RWPE1 (cell line): ENCODE measurements at regions not wholly inside any gene's neighbourhood (a gene's known extent, or its start where the extent isn't known, plus 50 kb on each side); places are given as distances from the start of the nearest gene placed in this dataset.

ENCODE experiments used
- CTCF ChIA-PET: fragments of 350-600 bp; sonication (Branson Sonifier 250); formaldehyde crosslinking; extraction: SDS; loops from one replicate; lab custom pipeline; 2021; lab: Yijun Ruan, JAX
- POLR2A ChIA-PET: fragments of 400-600 bp; formaldehyde crosslinking; extraction: SDS; loops from one replicate; lab custom pipeline; 2020; ENCODE audit warnings: antibody characterized with exemption; ENCODE audit not compliant: low non-redundant PET; lab: Yijun Ruan, JAX
- DNase-seq: peaks from one replicate; pipeline ENCODE4 v3.0.0; 2012; ENCODE audit warnings: low spot score
- H3K27ac ChIP-seq: fragments of 450-650 bp; 2 replicates; pipeline ENCODE4 v1.5.1; 2017
- CTCF ChIP-seq: fragments of 450-650 bp; conservative IDR thresholded peaks from 2 replicates; pipeline ENCODE4 v1.5.1; 2017; ENCODE audit warnings: low read depth, mild to moderate bottlenecking

GRCh38 chr4:188295899-188296298 is 156.7 kb downstream of the TRIML1 start:
- H3K27ac ChIP-seq, result no peak overlapping the region
- CTCF ChIA-PET, result interaction anchor here (0.7 kb wide), 1 partner anchor 486 kb away, joined by 3 read pairs; no protein-coding TSS in a partner anchor
- no peak for TF ChIP-seq CTCF
- peak; percentile 27 for DNase-seq
- POLR2A ChIA-PET, result no interaction called here

- POLR2A ChIA-PET, result no interaction called here
- no peak for TF ChIP-seq CTCF
- H3K27ac ChIP-seq, result no peak overlapping the region
- CTCF ChIA-PET, result interaction anchor here (0.7 kb wide), 1 partner anchor 485 kb away, joined by 3 read pairs; no protein-coding TSS in a partner anchor
- no peak for DNase-seq
These were observed 157.1 kb downstream of the TRIML1 start for GRCh38 chr4:188296331-188296730.

GRCh38 chr4:188297873-188298272 is 158.6 kb downstream of the TRIML1 start:
- no peak overlapping the region for H3K27ac ChIP-seq
- ChIA-PET POLR2A (no interaction called here), CTCF (no interaction called here)
- no peak for TF ChIP-seq CTCF
- no peak for DNase-seq

GRCh38 chr4:188299161-188299560 is 159.9 kb downstream of the TRIML1 start:
- no peak for DNase-seq
- no peak for TF ChIP-seq CTCF
- no peak overlapping the region for H3K27ac ChIP-seq
- ChIA-PET CTCF (interaction anchor here (0.9 kb wide), 1 partner anchor 906 kb away, joined by 3 read pairs; no protein-coding TSS in a partner anchor), POLR2A (no interaction called here)

GRCh38 chr4:188300385-188300784 is 161.1 kb downstream of the TRIML1 start:
- DNase-seq, result no peak
- CTCF ChIA-PET, result no interaction called here
- POLR2A ChIA-PET, result no interaction called here
- H3K27ac ChIP-seq, result no peak overlapping the region
- TF ChIP-seq CTCF, result no peak

GRCh38 chr4:188305690-188306089 is 166.4 kb downstream of the TRIML1 start:
- ChIA-PET POLR2A (no interaction called here), CTCF (no interaction called here)
- no peak for DNase-seq
- H3K27ac ChIP-seq, result no peak overlapping the region
- no peak for TF ChIP-seq CTCF
